Hippocampal formation (tissue), 2 donors: ENCODE measurements at regions not wholly inside any gene's neighbourhood (a gene's known extent, or its start where the extent isn't known, plus 50 kb on each side); places are given as distances from the start of the nearest gene placed in this dataset.
A peak's percentile ranks its signal among the peaks of the same experiment; 100 is the strongest.

Experiments
- DNase-seq, 2 donors: peaks; one replicate each; lab custom pipeline; 2025; lab: John Stamatoyannopoulos, UW

- peak; percentile 6 to 48 for DNase-seq
Measured at GRCh38 chr2:16507655-16508489, 157.8 kb downstream of the CYRIA start.

- no peak for DNase-seq
Measured at GRCh38 chr2:16506366-16506765, 159.3 kb downstream of the CYRIA start.

- DNase-seq = no peak
Measured at GRCh38 chr2:16496426-16497388, 168.9 kb downstream of the CYRIA start.

- DNase-seq = no peak
Measured at GRCh38 chr2:16495509-16496208, 170.0 kb downstream of the CYRIA start.

- DNase-seq = no peak
Measured at GRCh38 chr2:16494836-16495508, 170.7 kb downstream of the CYRIA start.

GRCh38 chr2:16493788-16494187 lies 171.8 kb downstream of the CYRIA start:
- no peak for DNase-seq

- DNase-seq = peak in 1 of 2 donors; percentile 22
Measured at GRCh38 chr2:16487686-16488085, 177.9 kb downstream of the CYRIA start.

- no peak for DNase-seq
Measured at GRCh38 chr2:16485251-16485650, 180.4 kb downstream of the CYRIA start.

- DNase-seq = no peak
Measured at GRCh38 chr2:16482460-16482859, 183.2 kb downstream of the CYRIA start.

GRCh38 chr2:16481351-16481750 lies 184.3 kb downstream of the CYRIA start:
- no peak for DNase-seq

- DNase-seq = no peak
Measured at GRCh38 chr2:16479721-16480120, 185.9 kb downstream of the CYRIA start.

GRCh38 chr2:16478434-16479210 lies 187.0 kb downstream of the CYRIA start:
- no peak for DNase-seq

GRCh38 chr2:16477648-16478047 lies 188.0 kb downstream of the CYRIA start:
- no peak for DNase-seq

- DNase-seq = no peak
Measured at GRCh38 chr2:16476866-16477265, 188.8 kb downstream of the CYRIA start.

GRCh38 chr2:16475986-16476567 lies 189.6 kb downstream of the CYRIA start:
- DNase-seq = no peak

- DNase-seq = no peak
Measured at GRCh38 chr2:16475586-16475985, 190.0 kb downstream of the CYRIA start.

GRCh38 chr2:16473575-16473974 lies 192.1 kb downstream of the CYRIA start:
- DNase-seq = no peak

GRCh38 chr2:16470936-16471490 lies 194.6 kb downstream of the CYRIA start:
- no peak for DNase-seq

GRCh38 chr2:16466821-16467151 lies 198.8 kb downstream of the CYRIA start:
- DNase-seq = no peak

- no peak for DNase-seq
Measured at GRCh38 chr2:16466133-16466820, 199.4 kb downstream of the CYRIA start.
